OCI-LY7 (cell line): ENCODE measurements at regions not wholly inside any gene's neighbourhood (a gene's known extent, or its start where the extent isn't known, plus 50 kb on each side); places are given as distances from the start of the nearest gene placed in this dataset.

ENCODE experiments used
- BruUV-seq: library from RNA; stranded (reverse); fragments of 400-500 nt; replicated peaks from 2 replicates; lab custom pipeline; 2021; lab: Mats Ljungman, UMichigan
- CTCF ChIA-PET: fragments of 300-600 bp; sonication (Branson Sonifier 250); formaldehyde crosslinking; loops from one replicate; lab custom pipeline; 2022; ENCODE audit warnings: antibody characterized with exemption; ENCODE audit not compliant: unreplicated experiment; lab: Charles Lee
- POLR2A ChIA-PET: fragments of 300-600 bp; sonication (Branson Sonifier 250); formaldehyde crosslinking; loops from one replicate; lab custom pipeline; 2022; ENCODE audit warnings: antibody characterized with exemption; lab: Charles Lee
- DNase-seq: peaks from one replicate; pipeline ENCODE4 v3.0.0-alpha.2; 2015; ENCODE audit warnings: low spot score
- H2AFZ ChIP-seq: fragments of 200-600 bp; sonication (generic), shearing (Covaris generic); 2 replicates; pipeline ENCODE4 v1.6.1; 2014; ENCODE audit warnings: mild to moderate bottlenecking, antibody characterized with exemption, low read length, moderate library complexity
- H3K27ac ChIP-seq: fragments of 200-600 bp; sonication (generic); 2 replicates; pipeline ENCODE4 v1.5.1; 2014; ENCODE audit warnings: mixed run types, low read depth, mild to moderate bottlenecking, moderate library complexity, low read length, inconsistent platforms; ENCODE audit not compliant: poor library complexity, severe bottlenecking
- H3K36me3 ChIP-seq: fragments of 200-600 bp; sonication (generic); 2 replicates; pipeline ENCODE4 v1.6.1; 2014; ENCODE audit warnings: mild to moderate bottlenecking, antibody characterized with exemption, low read length, moderate library complexity, mixed read lengths; ENCODE audit not compliant: insufficient read depth
- H3K4me1 ChIP-seq: fragments of 200-600 bp; sonication (generic); 2 replicates; pipeline ENCODE4 v1.5.1; 2014; ENCODE audit warnings: mild to moderate bottlenecking, low read length; ENCODE audit not compliant: insufficient read depth, poor library complexity, severe bottlenecking
- H3K4me2 ChIP-seq: fragments of 200-600 bp; sonication (generic); 2 replicates; pipeline ENCODE4 v1.6.1; 2014; ENCODE audit warnings: mild to moderate bottlenecking, low read length
- H3K4me3 ChIP-seq: fragments of 200-600 bp; sonication (generic); 2 replicates; pipeline ENCODE4 v1.5.1; 2014; ENCODE audit warnings: mild to moderate bottlenecking, low read depth, low read length; ENCODE audit not compliant: poor library complexity, severe bottlenecking
- H3K79me2 ChIP-seq: fragments of 200-600 bp; sonication (generic); 2 replicates; pipeline ENCODE4 v1.6.1; 2016; ENCODE audit warnings: low read depth, mild to moderate bottlenecking, low read length, moderate library complexity, mixed read lengths; ENCODE audit not compliant: insufficient read depth
- H3K9me2 ChIP-seq: fragments of 200-600 bp; sonication (generic); 2 replicates; pipeline ENCODE4 v1.6.1; 2016; ENCODE audit warnings: mild to moderate bottlenecking, low read length, mixed read lengths; ENCODE audit not compliant: insufficient read depth
- H3K9me3 ChIP-seq: fragments of 200-600 bp; sonication (generic); 2 replicates; pipeline ENCODE4 v1.6.1; 2014; ENCODE audit warnings: mild to moderate bottlenecking, mixed run types, low read length, mixed read lengths
- H4K20me1 ChIP-seq: fragments of 200-600 bp; sonication (generic); 2 replicates; pipeline ENCODE4 v1.6.1; 2014; ENCODE audit warnings: mild to moderate bottlenecking, antibody characterized with exemption, low read length, moderate library complexity, mixed read lengths; ENCODE audit not compliant: insufficient read depth
- CTCF ChIP-seq: fragments of 200-600 bp; sonication (generic); conservative IDR thresholded peaks from 2 replicates; pipeline ENCODE4 v1.5.1; 2014; ENCODE audit warnings: mild to moderate bottlenecking, antibody characterized with exemption, low read length, moderate library complexity, mixed read lengths
- EZH2phosphoT487 ChIP-seq: fragments of 200-600 bp; sonication (generic); IDR thresholded peaks from 2 replicates; pipeline ENCODE4 v1.6.1; 2018; ENCODE audit warnings: low read depth, borderline replicate concordance, mild to moderate bottlenecking, mixed run types, antibody characterized with exemption, low read length, moderate library complexity, mixed read lengths
- intact Hi-C: fragments of 100-400 bp; cut with micrococcal nuclease; formaldehyde crosslinking; loops from one replicate; pipeline ENCODE4 v1.10.0; 2022; ENCODE audit not compliant: unreplicated experiment

GRCh38 chr20:48276021-48276342 is 490.7 kb upstream of the SULF2 start:
- no TSS peak for BruUV-seq
- POLR2A ChIA-PET = no interaction called here
- no peak for TF ChIP-seq CTCF
- TF ChIP-seq EZH2phosphoT487 = no peak
- CTCF ChIA-PET = interaction anchor here (0.6 kb wide), 1 partner anchor 102 kb away, joined by 4 read pairs; no protein-coding TSS in a partner anchor
- DNase-seq = no peak
- Histone ChIP-seq H2AFZ (no peak overlapping the region), H3K9me3 (no peaks in the 10 kb centered on the region), H3K4me1 (peaks cover 16% of the 10 kb centered on the region), H3K27ac (no peak overlapping the region), H4K20me1 (no peaks in the 10 kb centered on the region), H3K36me3 (no peaks in the 10 kb centered on the region), H3K9me2 (no peaks in the 10 kb centered on the region), H3K4me2 (no peak overlapping the region), H3K4me3 (no peak overlapping the region), H3K79me2 (no peaks in the 10 kb centered on the region)
- intact Hi-C loops = no loop called here

- H3K27ac ChIP-seq = no peak overlapping the region
- no peak for DNase-seq
- BruUV-seq = no TSS peak
- H4K20me1 ChIP-seq = no peaks in the 10 kb centered on the region
- CTCF ChIA-PET = interaction anchor here (0.6 kb wide), 1 partner anchor 103 kb away, joined by 4 read pairs; no protein-coding TSS in a partner anchor
- no peak overlapping the region for H3K4me3 ChIP-seq
- POLR2A ChIA-PET = interaction anchor here (0.7 kb wide), 1 partner anchor 70 kb away, joined by 3 read pairs; no protein-coding TSS in a partner anchor
- no peak overlapping the region for H2AFZ ChIP-seq
- intact Hi-C loops = no loop called here
- H3K79me2 ChIP-seq = no peaks in the 10 kb centered on the region
- no peaks in the 10 kb centered on the region for H3K36me3 ChIP-seq
- H3K4me1 ChIP-seq = peaks cover 16% of the 10 kb centered on the region
- H3K9me3 ChIP-seq = no peaks in the 10 kb centered on the region
- no peaks in the 10 kb centered on the region for H3K9me2 ChIP-seq
- TF ChIP-seq EZH2phosphoT487 (no peak), CTCF (no peak)
- no peak overlapping the region for H3K4me2 ChIP-seq
Observed at GRCh38 chr20:48275286-48276020, 490.2 kb upstream of the SULF2 start.

- H2AFZ ChIP-seq = no peak overlapping the region
- CTCF ChIA-PET = no interaction called here
Observed at GRCh38 chr20:48273843-48274242, 488.6 kb upstream of the SULF2 start.

More at GRCh38 chr20:48273843-48274242, 488.6 kb upstream of the SULF2 start:
- Histone ChIP-seq H3K9me2 (no peaks in the 10 kb centered on the region), H4K20me1 (no peaks in the 10 kb centered on the region), H3K4me1 (peaks cover 8% of the 10 kb centered on the region), H3K4me2 (no peak overlapping the region), H3K27ac (no peak overlapping the region), H3K79me2 (no peaks in the 10 kb centered on the region), H3K4me3 (no peak overlapping the region), H3K9me3 (no peaks in the 10 kb centered on the region), H3K36me3 (no peaks in the 10 kb centered on the region)
- no peak for DNase-seq
- no TSS peak for BruUV-seq
- no peak for TF ChIP-seq EZH2phosphoT487
- TF ChIP-seq CTCF = no peak
- POLR2A ChIA-PET = no interaction called here
- intact Hi-C loops = no loop called here
